ENCODE measurements at regions not wholly inside any gene's neighbourhood (a gene's known extent, or its start where the extent isn't known, plus 50 kb on each side); places are given as distances from the start of the nearest gene placed in this dataset.

GRCh38 chr16:8426569-8426968, 163.7 kb downstream of the TMEM114 start:
- TF ChIP-seq JUNB (IDR thresholded peaks at IDR 0.05; ENCODE audit: unreplicated experiment) (no peak), POLR2AphosphoS5 (IDR thresholded peaks at IDR 0.05; ENCODE audit: low read depth) (no peak), CTCF (conservative IDR thresholded peaks at IDR 0.05; ENCODE audit: low read depth in 2 of 2) (no peak), CREB1 (CRISPR knock-in tag; IDR thresholded peaks at IDR 0.05; ENCODE audit: low read depth) (no peak), EZH2phosphoT487 (IDR thresholded peaks at IDR 0.05; ENCODE audit: unreplicated experiment) (no peak), REST (IDR thresholded peaks at IDR 0.05; ENCODE audit: unreplicated experiment) (no peak), EZH2 (IDR thresholded peaks at IDR 0.05; ENCODE audit: low read depth, unreplicated experiment) (no peak), NANOG (IDR thresholded peaks at IDR 0.05; ENCODE audit: borderline replicate concordance) (no peak), ETS1 (IDR thresholded peaks at IDR 0.05) (no peak), ZNF331 (CRISPR knock-in tag; IDR thresholded peaks at IDR 0.05; ENCODE audit: low read depth) (no peak)

Data from GM23338 (cell line).